ENCODE measurements at regions not wholly inside any gene's neighbourhood (a gene's known extent, or its start where the extent isn't known, plus 50 kb on each side); places are given as distances from the start of the nearest gene placed in this dataset.

GRCh38 chr12:124177951-124178316, 117.0 kb upstream of the RFLNA start:
- TF ChIP-seq CTCF (IDR thresholded peaks at IDR 0.05): no peak
- no peak for TF ChIP-seq POLR2A (IDR thresholded peaks at IDR 0.05)

Data from tibial nerve (tissue), 3 donors.